GM23338 (cell line): ENCODE measurements at regions not wholly inside any gene's neighbourhood (a gene's known extent, or its start where the extent isn't known, plus 50 kb on each side); places are given as distances from the start of the nearest gene placed in this dataset.
"Not testable (repeated sequence)": the region's sequence is repeated elsewhere in the genome, so short reads cannot be mapped to it uniquely, and the experiment has no call there.

Source experiments
- ATAC-seq: fragments of 200-7000 bp; cut with Tn5 transposase; 3 replicates; pipeline ENCODE4 v1.9.1; 2020
- DNase-seq: peaks from one replicate; pipeline ENCODE4 v3.0.0-alpha.2; 2015; ENCODE audit warnings: low spot score
- H2AFZ ChIP-seq: fragments of 200-600 bp; sonication (generic); 2 replicates; pipeline ENCODE4 v1.8.0; 2016; ENCODE audit warnings: antibody characterized with exemption, mild to moderate bottlenecking, moderate library complexity
- H3F3A ChIP-seq: fragments of 200-600 bp; sonication (generic); replicated peaks from 2 replicates; pipeline ENCODE4 v1.8.0; 2017; ENCODE audit warnings: antibody characterized with exemption, mixed run types, low read depth
- H3K27ac ChIP-seq: fragments of 200-600 bp; sonication (generic); 2 replicates; pipeline ENCODE4 v1.6.1; 2016; ENCODE audit warnings: low read depth
- H3K27me3 ChIP-seq: fragments of 200-600 bp; sonication (generic); 2 replicates; pipeline ENCODE4 v1.8.0; 2016; ENCODE audit warnings: mild to moderate bottlenecking, mixed run types, moderate library complexity; ENCODE audit not compliant: insufficient read depth
- H3K36me3 ChIP-seq: fragments of 200-600 bp; sonication (generic); 2 replicates; pipeline ENCODE4 v1.8.0; 2016; ENCODE audit warnings: mild to moderate bottlenecking; ENCODE audit not compliant: insufficient read depth
- H3K4me1 ChIP-seq: fragments of 200-600 bp; sonication (generic); 2 replicates; pipeline ENCODE4 v1.8.0; 2016; ENCODE audit warnings: mild to moderate bottlenecking, moderate library complexity; ENCODE audit not compliant: insufficient read depth
- H3K4me2 ChIP-seq: fragments of 200-600 bp; sonication (generic); 2 replicates; pipeline ENCODE4 v1.7.1; 2017; ENCODE audit warnings: mixed run types
- H3K4me3 ChIP-seq: fragments of 200-600 bp; sonication (generic); 2 replicates; pipeline ENCODE4 v1.6.1; 2016; ENCODE audit warnings: mixed run types
- H3K79me2 ChIP-seq: fragments of 200-600 bp; sonication (generic); replicated peaks from 2 replicates; pipeline ENCODE4 v1.8.0; 2017; ENCODE audit warnings: mild to moderate bottlenecking; ENCODE audit not compliant: insufficient read depth
- H3K9me2 ChIP-seq: fragments of 200-600 bp; sonication (generic); 2 replicates; pipeline ENCODE4 v1.8.0; 2017; ENCODE audit not compliant: insufficient read depth
- H4K20me1 ChIP-seq: fragments of 200-600 bp; sonication (generic); replicated peaks from 2 replicates; pipeline ENCODE4 v1.8.0; 2017; ENCODE audit warnings: mild to moderate bottlenecking; ENCODE audit not compliant: insufficient read depth
- H3K27ac Mint-ChIP-seq: 2 replicates; pipeline ENCODE4 v1.8.0; 2020; ENCODE audit warnings: inconsistent platforms, mild to moderate bottlenecking, moderate library complexity, mixed read lengths
- H3K27me3 Mint-ChIP-seq: 3 replicates; pipeline ENCODE4 v1.8.0; 2022; ENCODE audit warnings: low read depth, mild to moderate bottlenecking, moderate library complexity, mixed read lengths, inconsistent platforms; ENCODE audit not compliant: insufficient read depth, poor library complexity
- H3K36me3 Mint-ChIP-seq: 3 replicates; pipeline ENCODE4 v1.8.0; 2021; ENCODE audit warnings: low read depth, mild to moderate bottlenecking, inconsistent platforms, moderate library complexity, mixed read lengths
- H3K4me1 Mint-ChIP-seq: 3 replicates; pipeline ENCODE4 v1.8.0; 2020; ENCODE audit warnings: mild to moderate bottlenecking, inconsistent platforms, mixed read lengths
- H3K4me3 Mint-ChIP-seq: 3 replicates; pipeline ENCODE4 v1.8.0; 2021; ENCODE audit warnings: moderate library complexity, mild to moderate bottlenecking, inconsistent platforms, mixed read lengths
- H3K9me3 Mint-ChIP-seq: 3 replicates; pipeline ENCODE4 v1.8.0; 2020; ENCODE audit warnings: moderate library complexity, mild to moderate bottlenecking, inconsistent platforms, mixed read lengths
- CREB1 ChIP-seq: fragments of 250-450 bp; sonication (Bioruptor Pico); IDR thresholded peaks from 2 replicates; pipeline ENCODE4 v1.5.0; 2020; ENCODE audit warnings: low read depth, mild to moderate bottlenecking, moderate library complexity
- CTCF ChIP-seq, 2 experiments: fragments of 200-600 bp in 1 of 2; sonication (generic) in 1 of 2; conservative IDR thresholded peaks; 2 replicates each; pipeline versions ENCODE4 v1.5.1 to v1.6.1; 2016 to 2017; ENCODE audit warnings: antibody characterized with exemption in 2 of 2, low read depth in 2 of 2, mild to moderate bottlenecking in 2 of 2, moderate library complexity in 1 of 2
- ETS1 ChIP-seq: IDR thresholded peaks from 2 replicates; pipeline ENCODE4 v1.6.1; 2016; ENCODE audit warnings: antibody characterized with exemption
- EZH2 ChIP-seq: fragments of 200-600 bp; sonication (generic); IDR thresholded peaks from one replicate; pipeline ENCODE4 v1.8.0; 2017; ENCODE audit warnings: antibody characterized with exemption, mild to moderate bottlenecking, low read depth; ENCODE audit not compliant: unreplicated experiment
- EZH2phosphoT487 ChIP-seq: fragments of 200-600 bp; sonication (generic); IDR thresholded peaks from one replicate; pipeline ENCODE4 v1.8.1; 2018; ENCODE audit warnings: antibody characterized with exemption; ENCODE audit not compliant: unreplicated experiment
- JUNB ChIP-seq: IDR thresholded peaks from one replicate; pipeline ENCODE4 v1.6.1; 2016; ENCODE audit warnings: antibody characterized with exemption; ENCODE audit not compliant: unreplicated experiment
- NANOG ChIP-seq: IDR thresholded peaks from 2 replicates; pipeline ENCODE4 v1.6.1; 2016; ENCODE audit warnings: antibody characterized with exemption, borderline replicate concordance
- REST ChIP-seq: IDR thresholded peaks from one replicate; pipeline ENCODE4 v1.6.1; 2018; ENCODE audit warnings: antibody characterized with exemption; ENCODE audit not compliant: unreplicated experiment
- STAT1 ChIP-seq: IDR thresholded peaks from one replicate; pipeline ENCODE4 v1.6.1; 2016; ENCODE audit warnings: antibody characterized with exemption; ENCODE audit not compliant: unreplicated experiment
- ZNF114 ChIP-seq: fragments of 250-450 bp; sonication (Bioruptor Pico); IDR thresholded peaks from 2 replicates; pipeline ENCODE4 v1.5.0; 2020; ENCODE audit warnings: mild to moderate bottlenecking, moderate library complexity
- ZNF331 ChIP-seq: fragments of 250-450 bp; sonication (Bioruptor Pico); IDR thresholded peaks from 2 replicates; pipeline ENCODE4 v1.5.0; 2020; ENCODE audit warnings: low read depth, mild to moderate bottlenecking, moderate library complexity

- TF ChIP-seq REST, result no peak
- no peak for TF ChIP-seq EZH2
- TF ChIP-seq ZNF114 (CRISPR knock-in tag), result no peak
- TF ChIP-seq CTCF (conservative IDR thresholded peaks at IDR 0.05; ENCODE audit: low read depth in 2 of 2), result no peak
- TF ChIP-seq ZNF331, result no peak
- TF ChIP-seq JUNB, result no peak
- TF ChIP-seq EZH2phosphoT487, result no peak
- TF ChIP-seq STAT1, result no peak
- no peak for TF ChIP-seq CREB1
- TF ChIP-seq ETS1, result no peak
- TF ChIP-seq NANOG, result no peak
Observed at GRCh38 chr12:59111851-59112250, 191.5 kb upstream of the LRIG3 start (continued).

GRCh38 chr12:59108516-59108915 is 188.2 kb upstream of the LRIG3 start:
- not testable (repeated sequence) for H3K4me1 Mint-ChIP-seq, H3K4me3 ChIP-seq, H3K79me2 ChIP-seq, H3K4me1 ChIP-seq, H3K27ac Mint-ChIP-seq, H3K36me3 ChIP-seq, DNase-seq, ATAC-seq, H3K27me3 ChIP-seq, H3K4me3 Mint-ChIP-seq, H3K27me3 Mint-ChIP-seq, H3K27ac ChIP-seq, H3F3A ChIP-seq, H4K20me1 ChIP-seq, H3K4me2 ChIP-seq, H3K9me2 ChIP-seq, H3K9me3 Mint-ChIP-seq, H3K36me3 Mint-ChIP-seq
- peak overlapping the region; percentile 52; the same call in 1 of the 2 replicates for H2AFZ ChIP-seq
